OCI-LY7 (cell line): ENCODE measurements at regions not wholly inside any gene's neighbourhood (a gene's known extent, or its start where the extent isn't known, plus 50 kb on each side); places are given as distances from the start of the nearest gene placed in this dataset.

Experiments used
- EZH2phosphoT487 ChIP-seq: fragments of 200-600 bp; sonication (generic); IDR thresholded peaks from 2 replicates; pipeline ENCODE4 v1.6.1; 2018; ENCODE audit warnings: low read depth, borderline replicate concordance, mild to moderate bottlenecking, mixed run types, antibody characterized with exemption, low read length, moderate library complexity, mixed read lengths
- TF ChIP-seq, protein P1 (sequence below): fragments of 200-600 bp; sonication (generic); conservative IDR thresholded peaks from 2 replicates; pipeline ENCODE4 v1.5.1; 2014; ENCODE audit warnings: mild to moderate bottlenecking, antibody characterized with exemption, low read length, moderate library complexity, mixed read lengths

DNA sequence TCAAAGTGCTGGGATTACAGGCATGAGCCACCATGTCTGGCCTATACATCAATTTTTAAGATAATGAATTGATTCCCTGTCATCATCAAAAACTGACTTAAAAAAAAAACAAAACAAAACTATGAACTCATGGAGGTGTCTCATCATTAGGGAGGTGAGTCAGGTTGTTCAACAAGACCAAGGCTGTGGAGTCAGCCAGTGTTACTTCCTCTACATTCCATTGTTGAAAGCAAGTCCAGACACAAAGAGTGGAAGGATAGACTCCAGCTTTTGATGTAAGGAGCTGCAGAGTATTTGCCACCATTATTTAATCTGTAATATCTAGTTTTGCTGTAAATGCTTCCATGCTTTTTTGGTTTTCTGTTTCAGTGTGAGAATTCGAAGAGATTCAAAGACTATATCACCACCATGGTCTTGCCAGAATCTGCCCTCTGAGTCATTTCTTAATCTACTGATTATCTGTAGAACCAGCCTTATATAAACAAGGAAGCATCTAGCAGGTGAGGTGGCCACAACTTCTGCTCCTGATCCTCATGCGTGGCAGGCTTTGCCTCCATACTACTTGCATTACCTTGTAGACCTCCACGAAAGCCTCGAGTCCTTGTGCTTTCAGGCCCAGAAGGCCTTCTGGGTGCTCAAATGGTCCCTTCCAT is 156.1 kb downstream of the FGF1 start:
- TF ChIP-seq, protein P1, sequence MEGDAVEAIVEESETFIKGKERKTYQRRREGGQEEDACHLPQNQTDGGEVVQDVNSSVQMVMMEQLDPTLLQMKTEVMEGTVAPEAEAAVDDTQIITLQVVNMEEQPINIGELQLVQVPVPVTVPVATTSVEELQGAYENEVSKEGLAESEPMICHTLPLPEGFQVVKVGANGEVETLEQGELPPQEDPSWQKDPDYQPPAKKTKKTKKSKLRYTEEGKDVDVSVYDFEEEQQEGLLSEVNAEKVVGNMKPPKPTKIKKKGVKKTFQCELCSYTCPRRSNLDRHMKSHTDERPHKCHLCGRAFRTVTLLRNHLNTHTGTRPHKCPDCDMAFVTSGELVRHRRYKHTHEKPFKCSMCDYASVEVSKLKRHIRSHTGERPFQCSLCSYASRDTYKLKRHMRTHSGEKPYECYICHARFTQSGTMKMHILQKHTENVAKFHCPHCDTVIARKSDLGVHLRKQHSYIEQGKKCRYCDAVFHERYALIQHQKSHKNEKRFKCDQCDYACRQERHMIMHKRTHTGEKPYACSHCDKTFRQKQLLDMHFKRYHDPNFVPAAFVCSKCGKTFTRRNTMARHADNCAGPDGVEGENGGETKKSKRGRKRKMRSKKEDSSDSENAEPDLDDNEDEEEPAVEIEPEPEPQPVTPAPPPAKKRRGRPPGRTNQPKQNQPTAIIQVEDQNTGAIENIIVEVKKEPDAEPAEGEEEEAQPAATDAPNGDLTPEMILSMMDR, result no peak
- no peak for TF ChIP-seq EZH2phosphoT487
